ENCODE measurements at regions not wholly inside any gene's neighbourhood (a gene's known extent, or its start where the extent isn't known, plus 50 kb on each side); places are given as distances from the start of the nearest gene placed in this dataset.

DNA sequence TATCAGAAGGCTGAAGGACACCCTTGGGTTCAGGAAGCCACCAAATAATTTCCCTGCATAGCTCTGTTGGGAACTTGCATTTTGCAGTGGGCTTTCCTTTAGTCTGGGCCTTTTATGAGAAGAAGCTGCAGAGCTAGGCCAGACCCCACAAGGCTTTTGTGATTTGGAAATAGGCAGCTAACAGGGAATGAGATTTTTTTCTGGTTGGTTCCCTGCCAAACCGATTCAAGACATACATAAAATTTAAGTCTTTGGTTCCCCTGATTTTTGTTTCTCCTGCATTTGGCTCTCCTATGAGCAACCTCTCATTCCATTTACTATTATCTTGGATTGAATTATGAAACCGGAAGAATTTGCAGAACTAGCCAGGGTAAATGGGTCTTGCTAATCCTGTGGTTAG is 81.5 kb upstream of the PTCH1 start:
- H3K4ac ChIP-seq (ENCODE audit: low read depth, low read length) = no peak overlapping the region
- no CpG with 5 or more reads among the region's 2 CpGs for WGBS, 2 experiments (ENCODE audit: extremely low coverage in 2 of 2, insufficient read length in 1 of 2)

More for the DNA sequence above, 81.5 kb upstream of the PTCH1 start:
- H3K18ac ChIP-seq (ENCODE audit: low read depth, low read length) = no peak overlapping the region
- no peak overlapping the region for H3K56ac ChIP-seq (ENCODE audit: extremely low read depth, insufficient read depth, low read length)
- no peak overlapping the region for H3K27ac ChIP-seq (ENCODE audit: insufficient read depth, low read length)
- H3K9me3 ChIP-seq (ENCODE audit: control insufficient read depth, insufficient read depth, low read length) = no peaks in the 10 kb centered on the region
- H4K5ac ChIP-seq (ENCODE audit: low read depth, low read length) = no peak overlapping the region
- H2BK20ac ChIP-seq (ENCODE audit: low read depth, low read length) = no peak overlapping the region
- H3K14ac ChIP-seq (replicated peaks; ENCODE audit: low read depth, low read length) = no peak overlapping the region
- H2AK9ac ChIP-seq (replicated peaks; ENCODE audit: low read depth, low read length, poor library complexity) = no peak overlapping the region
- H4K91ac ChIP-seq (ENCODE audit: insufficient read depth, low read depth, low read length) = no peak overlapping the region
- no peak overlapping the region for H3K4me3 ChIP-seq (ENCODE audit: insufficient read depth, low read depth, low read length)
- ChIA-PET CTCF (interaction anchor here (0.5 kb wide), 2 partner anchors 12 to 425 kb away, joined by 3 read pairs; no protein-coding TSS in a partner anchor), POLR2A (ENCODE audit: unreplicated experiment) (no interaction called here)
- peaks cover 8% of the 10 kb centered on the region; the same call in 1 of the 2 replicates for H3K27me3 ChIP-seq (ENCODE audit: control insufficient read depth, insufficient read depth, low read length)
- no peaks in the 10 kb centered on the region for H4K20me1 ChIP-seq (ENCODE audit: insufficient read depth, low read length)
- no peak overlapping the region for H2BK5ac ChIP-seq (ENCODE audit: low read depth, low read length, poor library complexity, severe bottlenecking)
- in situ Hi-C loops (cut with MboI; ENCODE audit: low sequenced_read_pairs) = no loop called here
- DNase-seq = no peak
- no peak overlapping the region for H2AFZ ChIP-seq (replicated peaks; ENCODE audit: low read length, poor library complexity)
- no peak overlapping the region for H4K8ac ChIP-seq (ENCODE audit: low read depth in 2 of 2, low read length in 2 of 2)
- intact Hi-C loops (cut with micrococcal nuclease) = no loop called here
- H3K9ac ChIP-seq (ENCODE audit: low read depth, low read length) = no peak overlapping the region
- no peak overlapping the region for H3K23ac ChIP-seq (ENCODE audit: low read depth, low read length)
- no peak overlapping the region for H3K4me2 ChIP-seq (ENCODE audit: low read depth, low read length)
- no peaks in the 10 kb centered on the region for H3K36me3 ChIP-seq (ENCODE audit: control insufficient read depth, insufficient read depth, low read length)
- no peaks in the 10 kb centered on the region for H3K9me1 ChIP-seq (ENCODE audit: insufficient read depth, low read length)
- H3K79me1 ChIP-seq (ENCODE audit: low read depth in 1 of 2, low read length in 2 of 2) = no peaks in the 10 kb centered on the region
- dilution Hi-C loops (cut with HindIII; ENCODE audit: low sequenced_read_pairs, unreplicated experiment) = no loop called here
- no peak for TF ChIP-seq POLR2A (IDR thresholded peaks at IDR 0.05; ENCODE audit: low read depth, low read length)
- H3K4me1 ChIP-seq (ENCODE audit: control insufficient read depth, insufficient read depth, low read length) = no peaks in the 10 kb centered on the region
- no peak overlapping the region for H2BK15ac ChIP-seq (ENCODE audit: low read depth, low read length)
- BruUV-seq (replicated peaks) = no TSS peak
- no peak overlapping the region for H2AK5ac ChIP-seq (ENCODE audit: low read depth, low read length)
- H2BK120ac ChIP-seq (ENCODE audit: low read depth, low read length) = no peak overlapping the region
- ATAC-seq (ENCODE audit: low read depth) = no peak
